B cell (primary cell): ENCODE measurements at regions not wholly inside any gene's neighbourhood (a gene's known extent, or its start where the extent isn't known, plus 50 kb on each side); places are given as distances from the start of the nearest gene placed in this dataset.

Experiments
- ATAC-seq: fragments of 200-7000 bp; cut with Tn5 transposase; one replicate; pipeline ENCODE4 v1.10.0; 2021; ENCODE audit warnings: low read depth, mild to moderate bottlenecking, moderate number of reproducible peaks, moderate library complexity
- CTCF ChIA-PET: fragments of 350-600 bp; sonication (Branson Sonifier 250); formaldehyde crosslinking; loops from one replicate; lab custom pipeline; 2021; ENCODE audit warnings: antibody characterized with exemption, inconsistent platforms; lab: Charles Lee
- POLR2A ChIA-PET: fragments of 350-600 bp; sonication (Branson Sonifier 250); formaldehyde crosslinking; loops from one replicate; lab custom pipeline; 2021; ENCODE audit warnings: antibody characterized with exemption; lab: Charles Lee
- DNase-seq: peaks from one replicate; pipeline ENCODE4 v3.0.0; 2013
- H2AFZ ChIP-seq: 2 replicates; pipeline ENCODE4 v1.6.1; 2012; ENCODE audit warnings: mild to moderate bottlenecking, low read depth, low read length; ENCODE audit not compliant: insufficient read depth, poor library complexity, severe bottlenecking
- H3K27ac ChIP-seq, 2 donors: 1 replicate in 1 of 2; 2 replicates in 1 of 2; pipeline ENCODE4 v1.5.1; 2012 to 2013; ENCODE audit warnings: low read length in 2 of 2, mild to moderate bottlenecking in 2 of 2, moderate library complexity in 1 of 2
- H3K27me3 ChIP-seq, 4 experiments: fragments of 200-600 bp in 1 of 4; sonication (generic) in 1 of 4; replicated peaks in 1 of 4; 1 replicate in 2 of 4; 2 replicates in 2 of 4; pipeline versions ENCODE4 v1.6.1 to v1.7.0; 2013 to 2016; ENCODE audit warnings: low read length in 3 of 4, mild to moderate bottlenecking in 2 of 4, mixed read lengths in 1 of 4, moderate library complexity in 1 of 4; ENCODE audit not compliant: insufficient read depth in 4 of 4, control insufficient read depth in 3 of 4; ENCODE audit errors: control extremely low read depth in 1 of 4
- H3K36me3 ChIP-seq, 2 experiments: replicated peaks in 1 of 2; 1 replicate in 1 of 2; 2 replicates in 1 of 2; pipeline versions ENCODE4 v1.6.1 to v1.7.1; 2013; ENCODE audit warnings: low read length in 1 of 2; ENCODE audit not compliant: insufficient read depth in 2 of 2, control insufficient read depth in 1 of 2; ENCODE audit errors: control extremely low read depth in 1 of 2, extremely low read depth in 1 of 2
- H3K4me1 ChIP-seq, 2 donors: fragments of 200-600 bp in 1 of 2; sonication (generic) in 1 of 2; 1 replicate in 1 of 2; 2 replicates in 1 of 2; pipeline versions ENCODE4 v1.5.1 to v1.6.1; 2013 to 2017; ENCODE audit warnings: low read length in 2 of 2; ENCODE audit not compliant: control insufficient read depth in 2 of 2, insufficient read depth in 2 of 2
- H3K4me2 ChIP-seq: replicated peaks from 2 replicates; pipeline ENCODE3; 2012; ENCODE audit warnings: mild to moderate bottlenecking, low read depth, low read length; ENCODE audit not compliant: poor library complexity, severe bottlenecking
- H3K4me3 ChIP-seq, 5 experiments: fragments of 200-600 bp in 1 of 5; sonication (generic) in 1 of 5; 1 replicate in 3 of 5; 2 replicates in 2 of 5; pipeline versions ENCODE4 v1.5.1 to v1.7.0; 2011 to 2016; ENCODE audit warnings: low read length in 4 of 5, mild to moderate bottlenecking in 4 of 5, low read depth in 2 of 5, control low read depth in 1 of 5, moderate library complexity in 1 of 5; ENCODE audit not compliant: insufficient read depth in 1 of 5; ENCODE audit errors: control extremely low read depth in 1 of 5, extremely low read depth in 1 of 5
- H3K79me2 ChIP-seq: fragments of 200-600 bp; sonication (generic); one replicate; pipeline ENCODE4 v1.6.0; 2016; ENCODE audit warnings: low read length; ENCODE audit not compliant: control insufficient read depth, insufficient read depth
- H3K9ac ChIP-seq: fragments of 200-600 bp; sonication (generic); 2 replicates; pipeline ENCODE4 v1.6.1; 2017; ENCODE audit warnings: mild to moderate bottlenecking, low read length, moderate library complexity
- H3K9me3 ChIP-seq, 3 donors: one replicate each; pipeline versions ENCODE4 v1.6.1 to v1.7.1; 2013; ENCODE audit warnings: low read length in 2 of 3; ENCODE audit not compliant: control insufficient read depth in 2 of 3, insufficient read depth in 1 of 3; ENCODE audit errors: control extremely low read depth in 1 of 3
- H4K20me1 ChIP-seq: 2 replicates; pipeline ENCODE4 v1.6.0; 2012; ENCODE audit warnings: mild to moderate bottlenecking, low read length; ENCODE audit not compliant: insufficient read depth, control insufficient read depth, poor library complexity, severe bottlenecking
- H3K27ac Mint-ChIP-seq: one replicate; pipeline ENCODE4 v1.8.0; 2021; ENCODE audit warnings: mixed read lengths
- H3K27me3 Mint-ChIP-seq: one replicate; pipeline ENCODE4 v1.8.0; 2021; ENCODE audit warnings: mixed read lengths
- H3K4me1 Mint-ChIP-seq: one replicate; pipeline ENCODE4 v1.8.0; 2021; ENCODE audit warnings: mixed read lengths
- H3K4me3 Mint-ChIP-seq: one replicate; pipeline ENCODE4 v1.8.0; 2021; ENCODE audit warnings: mixed read lengths
- H3K9me3 Mint-ChIP-seq: one replicate; pipeline ENCODE4 v1.8.0; 2022; ENCODE audit warnings: mixed read lengths; ENCODE audit not compliant: insufficient read depth
- EZH2 ChIP-seq: IDR thresholded peaks from 2 replicates; pipeline ENCODE4 v1.6.1; 2012; ENCODE audit warnings: borderline replicate concordance, low read depth, mild to moderate bottlenecking, moderate library complexity, low read length; ENCODE audit not compliant: insufficient read depth, poor library complexity, severe bottlenecking
- WGBS: methylation state at CpG from one replicate; pipeline ENCODE4 v1.1.5; 2013; ENCODE audit warnings: missing lambda C conversion rate; ENCODE audit not compliant: insufficient coverage; 5-methylcytosine and 5-hydroxymethylcytosine counted together
- intact Hi-C: fragments of 100-400 bp; cut with micrococcal nuclease; formaldehyde crosslinking; loops from one replicate; pipeline ENCODE4 v1.10.0; 2022
- TF ChIP-seq, protein P1 (sequence below): fragments of 200-600 bp; IDR thresholded peaks from one replicate; pipeline ENCODE4 v1.8.0; 2022; ENCODE audit warnings: antibody characterized with exemption, mild to moderate bottlenecking

DNA sequence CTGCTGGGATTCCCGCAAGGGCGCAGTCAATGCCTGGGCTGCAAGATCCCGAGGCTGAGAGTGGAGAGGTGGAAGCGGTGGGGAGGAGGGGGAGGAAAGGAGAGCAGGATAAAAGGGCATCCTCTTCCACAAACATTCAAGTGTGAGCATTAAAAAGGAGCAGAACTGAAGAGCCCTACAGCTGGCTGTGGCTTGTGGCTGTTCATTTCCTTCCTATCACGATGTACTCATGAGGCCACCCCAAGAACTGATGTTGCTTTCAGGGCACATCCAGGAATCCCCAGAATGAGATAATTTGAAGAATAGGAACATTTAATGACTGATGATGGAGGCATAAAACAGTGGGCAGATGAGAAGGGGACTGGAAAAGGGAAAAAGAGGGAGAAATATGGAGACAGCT is 230.8 kb upstream of the SMIM21 start:
- Histone ChIP-seq H3K27me3 (no peaks in the 10 kb centered on the region), H3K9ac (no peak overlapping the region), H3K4me3 (no peak overlapping the region), H4K20me1 (no peaks in the 10 kb centered on the region), H3K27ac (no peak overlapping the region), H3K4me1 (no peaks in the 10 kb centered on the region), H3K79me2 (no peaks in the 10 kb centered on the region), H2AFZ (no peak overlapping the region), H3K4me2 (no peak overlapping the region), H3K9me3 (peaks cover 0 to 9% (median 6%) of the 10 kb centered on the region in 3 donors), H3K36me3 (no peaks in the 10 kb centered on the region)
- no peaks in the 10 kb centered on the region for H3K27me3 Mint-ChIP-seq
- no peak for TF ChIP-seq EZH2
- TF ChIP-seq, protein P1, sequence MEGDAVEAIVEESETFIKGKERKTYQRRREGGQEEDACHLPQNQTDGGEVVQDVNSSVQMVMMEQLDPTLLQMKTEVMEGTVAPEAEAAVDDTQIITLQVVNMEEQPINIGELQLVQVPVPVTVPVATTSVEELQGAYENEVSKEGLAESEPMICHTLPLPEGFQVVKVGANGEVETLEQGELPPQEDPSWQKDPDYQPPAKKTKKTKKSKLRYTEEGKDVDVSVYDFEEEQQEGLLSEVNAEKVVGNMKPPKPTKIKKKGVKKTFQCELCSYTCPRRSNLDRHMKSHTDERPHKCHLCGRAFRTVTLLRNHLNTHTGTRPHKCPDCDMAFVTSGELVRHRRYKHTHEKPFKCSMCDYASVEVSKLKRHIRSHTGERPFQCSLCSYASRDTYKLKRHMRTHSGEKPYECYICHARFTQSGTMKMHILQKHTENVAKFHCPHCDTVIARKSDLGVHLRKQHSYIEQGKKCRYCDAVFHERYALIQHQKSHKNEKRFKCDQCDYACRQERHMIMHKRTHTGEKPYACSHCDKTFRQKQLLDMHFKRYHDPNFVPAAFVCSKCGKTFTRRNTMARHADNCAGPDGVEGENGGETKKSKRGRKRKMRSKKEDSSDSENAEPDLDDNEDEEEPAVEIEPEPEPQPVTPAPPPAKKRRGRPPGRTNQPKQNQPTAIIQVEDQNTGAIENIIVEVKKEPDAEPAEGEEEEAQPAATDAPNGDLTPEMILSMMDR, result no peak
- WGBS, result 0% methylated on average over 1 of the region's 5 CpGs
- POLR2A ChIA-PET, result no interaction called here
- DNase-seq, result no peak
- ATAC-seq, result no peak
- peaks cover 13% of the 10 kb centered on the region for H3K9me3 Mint-ChIP-seq
- no peaks in the 10 kb centered on the region for H3K4me1 Mint-ChIP-seq
- H3K4me3 Mint-ChIP-seq, result no peak overlapping the region
- no peak overlapping the region for H3K27ac Mint-ChIP-seq
- intact Hi-C loops, result no loop called here
- CTCF ChIA-PET, result no interaction called here

DNA sequence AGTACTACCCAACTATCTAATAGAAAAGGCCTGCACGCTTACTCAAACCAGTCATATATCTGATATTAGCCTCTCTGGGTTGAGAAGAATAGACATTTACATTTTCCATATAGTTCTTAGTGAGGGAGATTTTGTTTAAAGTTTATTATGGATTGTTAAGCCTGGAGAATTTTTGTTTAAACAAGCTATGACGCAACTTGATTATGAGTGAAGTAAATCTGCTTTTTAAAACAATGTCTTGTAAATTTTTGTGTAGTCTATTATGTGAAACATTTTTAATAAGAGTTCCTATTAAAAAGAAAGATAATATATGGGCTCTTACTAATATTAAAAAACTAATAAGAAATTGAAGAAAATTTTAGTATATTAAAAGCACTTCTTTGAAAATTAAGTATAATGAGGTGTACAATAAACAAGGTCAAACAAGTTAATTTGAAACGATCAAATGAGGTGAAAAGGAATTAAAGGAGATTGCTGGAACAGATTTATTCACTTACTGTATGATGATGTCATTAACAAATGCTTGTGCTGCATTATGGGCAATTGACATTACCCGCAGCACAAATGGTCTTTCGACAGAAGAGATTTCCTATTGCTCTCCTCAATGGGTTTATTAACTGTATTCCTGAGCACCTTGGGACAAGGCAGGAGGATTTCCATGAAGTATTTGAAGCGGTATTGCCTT is 229.2 kb upstream of the SMIM21 start:
- no peaks in the 10 kb centered on the region for H3K27me3 Mint-ChIP-seq
- H4K20me1 ChIP-seq, result no peaks in the 10 kb centered on the region

More for the DNA sequence above, 229.2 kb upstream of the SMIM21 start:
- intact Hi-C loops, result no loop called here
- no peaks in the 10 kb centered on the region for H3K4me1 Mint-ChIP-seq
- H3K9ac ChIP-seq, result no peak overlapping the region
- H3K4me2 ChIP-seq, result no peak overlapping the region
- DNase-seq (no peak), ATAC-seq (no peak)
- H3K9me3 ChIP-seq, result peaks cover 0 to 6% (median 4%) of the 10 kb centered on the region in 3 donors
- H3K4me3 Mint-ChIP-seq, result no peak overlapping the region
- no peaks in the 10 kb centered on the region for H3K4me1 ChIP-seq
- TF ChIP-seq EZH2, result no peak
- TF ChIP-seq, protein P1, result no peak
- CTCF ChIA-PET, result no interaction called here
- H3K27me3 ChIP-seq, result no peaks in the 10 kb centered on the region
- no peaks in the 10 kb centered on the region for H3K79me2 ChIP-seq
- no peaks in the 10 kb centered on the region for H3K36me3 ChIP-seq
- no peak overlapping the region for H3K27ac Mint-ChIP-seq
- no peak overlapping the region for H2AFZ ChIP-seq
- no peak overlapping the region for H3K4me3 ChIP-seq
- POLR2A ChIA-PET, result no interaction called here
- H3K27ac ChIP-seq, result no peak overlapping the region
- WGBS, result 92% methylated on average over 3 of the region's 6 CpGs
- H3K9me3 Mint-ChIP-seq, result peaks cover 8% of the 10 kb centered on the region
